H54 (cell line): ENCODE measurements at regions not wholly inside any gene's neighbourhood (a gene's known extent, or its start where the extent isn't known, plus 50 kb on each side); places are given as distances from the start of the nearest gene placed in this dataset.

ENCODE experiments used
- DNase-seq: peaks from one replicate; pipeline ENCODE4 v3.0.0; 2011; ENCODE audit warnings: low spot score, mixed read lengths; ENCODE audit not compliant: insufficient read length
- FAIRE-seq: peaks from 3 replicates; lab custom pipeline; 2011; peaks lifted over from hg19 to GRCh38; lab: Jason Lieb, UNC
- POLR2A ChIP-seq: IDR thresholded peaks from 2 replicates; pipeline ENCODE4 v1.6.1; 2011; ENCODE audit warnings: low read depth, mild to moderate bottlenecking, low read length

GRCh38 chr3:73727117-73727821 lies 102.5 kb upstream of the PDZRN3 start:
- no peak for FAIRE-seq
- TF ChIP-seq POLR2A: no peak
- DNase-seq: peak; percentile 5

GRCh38 chr3:73723596-73723995 lies 98.9 kb upstream of the PDZRN3 start:
- no peak for TF ChIP-seq POLR2A
- FAIRE-seq: no peak
- no peak for DNase-seq

- DNase-seq (no peak), FAIRE-seq (no peak)
- TF ChIP-seq POLR2A: no peak
Measured at GRCh38 chr3:73719861-73720260, 95.1 kb upstream of the PDZRN3 start.

GRCh38 chr3:73719413-73719851 lies 94.7 kb upstream of the PDZRN3 start:
- TF ChIP-seq POLR2A: no peak
- no peak for DNase-seq
- FAIRE-seq: no peak

- DNase-seq: no peak
- no peak for TF ChIP-seq POLR2A
- no peak for FAIRE-seq
Measured at GRCh38 chr3:73718326-73719110, 93.8 kb upstream of the PDZRN3 start.

GRCh38 chr3:73716418-73716817 lies 91.7 kb upstream of the PDZRN3 start:
- FAIRE-seq (no peak), DNase-seq (peak; percentile 11)
- TF ChIP-seq POLR2A: no peak

GRCh38 chr3:73710340-73710739 lies 85.6 kb upstream of the PDZRN3 start:
- no peak for DNase-seq
- no peak for FAIRE-seq
- no peak for TF ChIP-seq POLR2A

- no peak for TF ChIP-seq POLR2A
- DNase-seq (no peak), FAIRE-seq (no peak)
Measured at GRCh38 chr3:73709712-73710111, 85.0 kb upstream of the PDZRN3 start.

GRCh38 chr3:73708956-73709355 lies 84.2 kb upstream of the PDZRN3 start:
- DNase-seq: no peak
- TF ChIP-seq POLR2A: no peak
- FAIRE-seq: no peak

- FAIRE-seq (no peak), DNase-seq (no peak)
- no peak for TF ChIP-seq POLR2A
Measured at GRCh38 chr3:73707772-73708171, 83.0 kb upstream of the PDZRN3 start.

GRCh38 chr3:73706771-73707170 lies 82.0 kb upstream of the PDZRN3 start:
- TF ChIP-seq POLR2A: no peak
- FAIRE-seq: no peak
- DNase-seq: no peak

- no peak for DNase-seq
- no peak for FAIRE-seq
- no peak for TF ChIP-seq POLR2A
Measured at GRCh38 chr3:73705792-73706191, 81.1 kb upstream of the PDZRN3 start.

- TF ChIP-seq POLR2A: no peak
- FAIRE-seq: no peak
Measured at GRCh38 chr3:73699327-73699726, 74.6 kb upstream of the PDZRN3 start.

GRCh38 chr3:73697020-73697419 lies 72.3 kb upstream of the PDZRN3 start:
- DNase-seq (no peak), FAIRE-seq (no peak)
- TF ChIP-seq POLR2A: no peak

More at GRCh38 chr3:73699327-73699726, 74.6 kb upstream of the PDZRN3 start:
- no peak for DNase-seq

GRCh38 chr3:73695841-73696240 lies 71.1 kb upstream of the PDZRN3 start:
- FAIRE-seq (no peak), DNase-seq (no peak)
- no peak for TF ChIP-seq POLR2A
